ENCODE measurements at regions not wholly inside any gene's neighbourhood (a gene's known extent, or its start where the extent isn't known, plus 50 kb on each side); places are given as distances from the start of the nearest gene placed in this dataset.

DNA sequence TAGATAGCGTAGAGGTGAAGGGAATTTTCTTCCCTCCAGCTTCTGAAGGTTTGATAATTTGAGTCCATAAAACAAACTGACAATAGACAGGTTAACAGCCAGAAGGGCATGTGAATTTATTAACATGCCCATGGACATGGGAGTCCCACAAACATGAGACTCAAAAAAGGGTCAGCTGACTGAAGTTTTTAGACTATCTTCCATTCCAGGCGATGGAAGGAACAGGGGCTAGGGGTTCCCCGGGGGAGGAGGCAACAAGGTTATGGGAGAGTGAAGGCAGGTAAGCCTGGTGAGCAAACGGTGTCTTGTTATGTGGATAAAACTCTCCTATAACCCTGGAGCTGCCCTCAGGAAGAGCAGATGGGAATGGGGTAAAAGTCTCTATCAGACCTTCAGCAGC is 81.5 kb upstream of the SORBS2 start:
- H3K27ac ChIP-seq (ENCODE audit: low read depth, low read length, poor library complexity, severe bottlenecking): no peak overlapping the region
- BruUV-seq (replicated peaks): no TSS peak
- H3K36me3 ChIP-seq (ENCODE audit: insufficient read depth, low read length, poor library complexity, severe bottlenecking): no peaks in the 10 kb centered on the region
- no peaks in the 10 kb centered on the region for H3K4me1 ChIP-seq (ENCODE audit: insufficient read depth, low read length, poor library complexity, severe bottlenecking)
- ChIA-PET CTCF (no interaction called here), POLR2A (ENCODE audit: low non-redundant PET) (no interaction called here)
- DNase-seq (ENCODE audit: low spot score): no peak
- intact Hi-C loops (cut with micrococcal nuclease; ENCODE audit: unreplicated experiment): no loop called here
- H3K27me3 ChIP-seq (replicated peaks; ENCODE audit: insufficient read depth, low read depth, low read length, poor library complexity): no peaks in the 10 kb centered on the region
- TF ChIP-seq EZH2 (IDR thresholded peaks at IDR 0.05; ENCODE audit: borderline replicate concordance, low read depth, low read length, poor library complexity, severe bottlenecking): no peak
- H3K4me3 ChIP-seq (ENCODE audit: low read depth, low read length, poor library complexity, severe bottlenecking): no peak overlapping the region
- H3K9me3 ChIP-seq (ENCODE audit: low read depth, low read length, poor library complexity, severe bottlenecking): no peaks in the 10 kb centered on the region

DNA sequence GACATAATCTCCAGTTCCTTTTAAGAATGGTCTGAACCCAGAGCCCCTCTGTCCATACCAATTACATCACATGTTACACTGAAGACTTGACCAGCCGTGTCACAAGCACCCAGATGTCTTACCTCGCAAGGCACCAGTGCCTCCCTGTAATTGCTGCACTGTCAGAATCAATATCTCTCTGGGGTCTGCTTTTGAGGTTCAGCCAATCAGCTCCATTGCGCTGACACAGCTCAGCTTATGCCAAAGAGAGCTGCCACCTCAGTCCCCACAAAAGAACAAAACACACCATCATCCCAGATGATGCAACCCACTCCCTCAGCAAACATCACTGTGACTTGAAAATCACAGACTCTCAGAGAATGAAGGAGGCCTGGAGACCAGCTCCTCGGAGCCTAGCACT is 82.5 kb upstream of the SORBS2 start:
- Histone ChIP-seq H3K4me3 (ENCODE audit: low read depth, low read length, poor library complexity, severe bottlenecking) (no peak overlapping the region), H3K27ac (ENCODE audit: low read depth, low read length, poor library complexity, severe bottlenecking) (no peak overlapping the region), H3K4me1 (ENCODE audit: insufficient read depth, low read length, poor library complexity, severe bottlenecking) (no peaks in the 10 kb centered on the region), H3K27me3 (replicated peaks; ENCODE audit: insufficient read depth, low read depth, low read length, poor library complexity) (no peaks in the 10 kb centered on the region), H3K9me3 (ENCODE audit: low read depth, low read length, poor library complexity, severe bottlenecking) (no peaks in the 10 kb centered on the region), H3K36me3 (ENCODE audit: insufficient read depth, low read length, poor library complexity, severe bottlenecking) (no peaks in the 10 kb centered on the region)
- intact Hi-C loops (cut with micrococcal nuclease; ENCODE audit: unreplicated experiment): no loop called here
- no peak for DNase-seq (ENCODE audit: low spot score)
- ChIA-PET POLR2A (ENCODE audit: low non-redundant PET) (no interaction called here), CTCF (no interaction called here)
- TF ChIP-seq, protein P1, sequence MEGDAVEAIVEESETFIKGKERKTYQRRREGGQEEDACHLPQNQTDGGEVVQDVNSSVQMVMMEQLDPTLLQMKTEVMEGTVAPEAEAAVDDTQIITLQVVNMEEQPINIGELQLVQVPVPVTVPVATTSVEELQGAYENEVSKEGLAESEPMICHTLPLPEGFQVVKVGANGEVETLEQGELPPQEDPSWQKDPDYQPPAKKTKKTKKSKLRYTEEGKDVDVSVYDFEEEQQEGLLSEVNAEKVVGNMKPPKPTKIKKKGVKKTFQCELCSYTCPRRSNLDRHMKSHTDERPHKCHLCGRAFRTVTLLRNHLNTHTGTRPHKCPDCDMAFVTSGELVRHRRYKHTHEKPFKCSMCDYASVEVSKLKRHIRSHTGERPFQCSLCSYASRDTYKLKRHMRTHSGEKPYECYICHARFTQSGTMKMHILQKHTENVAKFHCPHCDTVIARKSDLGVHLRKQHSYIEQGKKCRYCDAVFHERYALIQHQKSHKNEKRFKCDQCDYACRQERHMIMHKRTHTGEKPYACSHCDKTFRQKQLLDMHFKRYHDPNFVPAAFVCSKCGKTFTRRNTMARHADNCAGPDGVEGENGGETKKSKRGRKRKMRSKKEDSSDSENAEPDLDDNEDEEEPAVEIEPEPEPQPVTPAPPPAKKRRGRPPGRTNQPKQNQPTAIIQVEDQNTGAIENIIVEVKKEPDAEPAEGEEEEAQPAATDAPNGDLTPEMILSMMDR (conservative IDR thresholded peaks at IDR 0.05; ENCODE audit: low read depth, low read length): no peak
- no peak for TF ChIP-seq EZH2 (IDR thresholded peaks at IDR 0.05; ENCODE audit: borderline replicate concordance, low read depth, low read length, poor library complexity, severe bottlenecking)
- no TSS peak for BruUV-seq (replicated peaks)

DNA sequence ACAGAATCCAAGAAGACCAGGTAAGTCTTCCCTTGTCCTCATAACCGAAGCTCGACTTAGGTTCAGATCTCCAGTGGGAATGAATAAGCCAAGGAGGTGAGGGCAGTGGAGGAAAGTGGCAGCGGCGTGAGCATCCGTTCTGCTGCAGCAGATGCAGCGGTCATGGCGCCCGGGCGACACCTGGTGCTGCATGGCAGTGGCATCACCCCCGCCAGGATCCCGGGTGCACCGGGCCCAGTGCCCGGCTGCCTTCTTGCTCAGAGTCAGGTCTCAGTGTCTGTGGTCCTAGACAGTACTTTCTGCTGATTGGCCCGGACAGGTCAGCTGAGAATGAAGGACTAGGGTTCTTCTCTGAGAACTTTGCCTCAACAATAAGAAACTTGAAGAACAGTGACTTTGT is 83.4 kb upstream of the SORBS2 start:
- no peak for TF ChIP-seq EZH2 (IDR thresholded peaks at IDR 0.05; ENCODE audit: borderline replicate concordance, low read depth, low read length, poor library complexity, severe bottlenecking)
- TF ChIP-seq, protein P1 (conservative IDR thresholded peaks at IDR 0.05; ENCODE audit: low read depth, low read length): no peak
- BruUV-seq (replicated peaks): no TSS peak
- POLR2A ChIA-PET (ENCODE audit: low non-redundant PET): no interaction called here
- CTCF ChIA-PET: no interaction called here
- intact Hi-C loops (cut with micrococcal nuclease; ENCODE audit: unreplicated experiment): no loop called here
- no peak for DNase-seq (ENCODE audit: low spot score)
- H3K27me3 ChIP-seq (replicated peaks; ENCODE audit: insufficient read depth, low read depth, low read length, poor library complexity): no peaks in the 10 kb centered on the region
- no peaks in the 10 kb centered on the region for H3K4me1 ChIP-seq (ENCODE audit: insufficient read depth, low read length, poor library complexity, severe bottlenecking)
- H3K4me3 ChIP-seq (ENCODE audit: low read depth, low read length, poor library complexity, severe bottlenecking): no peak overlapping the region
- no peak overlapping the region for H3K27ac ChIP-seq (ENCODE audit: low read depth, low read length, poor library complexity, severe bottlenecking)
- no peaks in the 10 kb centered on the region for H3K36me3 ChIP-seq (ENCODE audit: insufficient read depth, low read length, poor library complexity, severe bottlenecking)
- no peaks in the 10 kb centered on the region for H3K9me3 ChIP-seq (ENCODE audit: low read depth, low read length, poor library complexity, severe bottlenecking)

DNA sequence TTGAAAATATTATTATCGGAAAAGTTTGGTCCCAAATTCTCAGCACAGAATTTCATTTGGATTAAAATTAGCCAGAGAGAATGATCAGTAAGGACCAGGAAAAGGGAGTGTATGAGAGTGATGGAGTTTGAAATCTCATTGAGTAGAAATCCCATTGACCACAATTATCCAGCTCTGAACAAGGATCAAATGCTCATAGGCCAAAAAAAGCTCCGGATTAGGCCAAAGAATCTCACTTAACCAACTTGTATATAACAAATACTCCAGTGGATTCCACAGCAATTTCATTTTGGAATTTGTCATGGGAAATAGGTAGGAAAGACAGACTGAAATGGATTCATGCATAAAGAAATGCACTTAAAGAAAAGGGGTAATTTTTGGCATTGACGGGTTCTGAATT is 83.9 kb upstream of the SORBS2 start:
- POLR2A ChIA-PET (ENCODE audit: low non-redundant PET): no interaction called here
- CTCF ChIA-PET: no interaction called here
- no peaks in the 10 kb centered on the region for H3K4me1 ChIP-seq (ENCODE audit: insufficient read depth, low read length, poor library complexity, severe bottlenecking)
- no peaks in the 10 kb centered on the region for H3K27me3 ChIP-seq (replicated peaks; ENCODE audit: insufficient read depth, low read depth, low read length, poor library complexity)
- DNase-seq (ENCODE audit: low spot score): no peak
- no peak overlapping the region for H3K27ac ChIP-seq (ENCODE audit: low read depth, low read length, poor library complexity, severe bottlenecking)
- no peak overlapping the region for H3K4me3 ChIP-seq (ENCODE audit: low read depth, low read length, poor library complexity, severe bottlenecking)
- no TSS peak for BruUV-seq (replicated peaks)
- intact Hi-C loops (cut with micrococcal nuclease; ENCODE audit: unreplicated experiment): no loop called here
- no peaks in the 10 kb centered on the region for H3K36me3 ChIP-seq (ENCODE audit: insufficient read depth, low read length, poor library complexity, severe bottlenecking)
- TF ChIP-seq, protein P1 (conservative IDR thresholded peaks at IDR 0.05; ENCODE audit: low read depth, low read length): no peak
- TF ChIP-seq EZH2 (IDR thresholded peaks at IDR 0.05; ENCODE audit: borderline replicate concordance, low read depth, low read length, poor library complexity, severe bottlenecking): no peak
- H3K9me3 ChIP-seq (ENCODE audit: low read depth, low read length, poor library complexity, severe bottlenecking): no peaks in the 10 kb centered on the region

All from A673 (cell line).